CD1c-positive myeloid dendritic cell (primary cell): ENCODE measurements at regions not wholly inside any gene's neighbourhood (a gene's known extent, or its start where the extent isn't known, plus 50 kb on each side); places are given as distances from the start of the nearest gene placed in this dataset.

Source experiments
- DNase-seq: peaks from one replicate; pipeline ENCODE4 v3.0.0-alpha.2; 2016; ENCODE audit errors: extremely low spot score

DNA sequence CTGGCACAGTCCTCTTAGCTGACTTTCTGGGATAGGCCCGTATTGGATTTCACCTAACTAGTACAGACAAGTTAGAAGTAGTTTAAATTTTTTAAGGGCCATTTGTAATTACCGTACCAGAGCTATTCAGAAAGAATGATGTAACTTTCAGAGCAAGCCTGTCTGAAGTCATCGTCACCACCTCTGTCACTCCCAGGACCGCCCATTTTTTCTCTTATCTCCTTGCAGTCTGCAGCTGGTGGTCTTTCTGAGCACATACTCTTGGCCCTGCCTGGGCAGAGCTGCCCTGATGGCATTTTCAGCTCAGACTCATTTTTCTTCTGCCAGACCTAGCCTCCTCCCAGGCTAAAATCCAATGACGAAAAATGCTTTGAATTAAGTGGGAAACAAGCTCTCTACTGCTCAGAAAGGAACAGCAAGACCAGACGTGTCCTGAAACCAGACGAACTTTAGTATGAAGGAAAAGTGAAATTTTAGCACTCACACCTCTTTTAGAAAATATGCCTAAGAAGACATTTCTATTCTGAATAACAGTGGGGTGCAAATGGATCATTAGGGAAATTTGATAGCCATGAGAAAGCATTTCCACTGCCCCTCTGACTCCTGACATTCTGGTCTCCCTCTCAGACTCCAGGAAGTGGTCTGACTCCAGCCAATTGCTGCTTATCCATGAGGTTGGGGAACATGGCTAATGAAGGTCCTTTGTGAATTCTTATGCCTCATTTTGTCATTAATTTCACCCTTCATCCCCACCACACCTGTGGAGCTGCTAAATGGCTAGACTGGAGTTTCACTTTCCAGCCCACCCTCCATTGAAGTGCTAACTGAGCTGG, 162.4 kb upstream of the GYPA start:
- DNase-seq = no peak

DNA sequence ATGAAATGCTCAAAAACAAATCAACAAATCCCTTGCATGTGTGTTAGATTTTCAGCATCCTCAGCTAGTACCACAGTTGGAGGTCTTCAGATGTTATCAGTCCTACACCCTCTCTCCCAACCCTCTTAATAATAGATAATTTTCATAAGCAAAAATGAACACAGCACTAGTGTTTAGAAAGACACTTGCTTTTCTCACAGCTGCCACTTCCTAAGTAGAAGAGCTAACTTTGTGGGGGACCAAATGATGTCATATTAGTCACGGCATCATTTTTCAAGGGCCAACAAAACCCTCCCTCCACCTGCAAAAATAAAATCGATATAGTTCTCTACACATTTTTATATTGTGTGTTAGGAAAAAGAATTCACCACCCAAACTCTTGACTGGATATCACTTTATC, 163.5 kb upstream of the GYPA start:
- no peak for DNase-seq

GRCh38 chr4:144310535-144310934, 170.0 kb upstream of the GYPA start:
- no peak for DNase-seq

DNA sequence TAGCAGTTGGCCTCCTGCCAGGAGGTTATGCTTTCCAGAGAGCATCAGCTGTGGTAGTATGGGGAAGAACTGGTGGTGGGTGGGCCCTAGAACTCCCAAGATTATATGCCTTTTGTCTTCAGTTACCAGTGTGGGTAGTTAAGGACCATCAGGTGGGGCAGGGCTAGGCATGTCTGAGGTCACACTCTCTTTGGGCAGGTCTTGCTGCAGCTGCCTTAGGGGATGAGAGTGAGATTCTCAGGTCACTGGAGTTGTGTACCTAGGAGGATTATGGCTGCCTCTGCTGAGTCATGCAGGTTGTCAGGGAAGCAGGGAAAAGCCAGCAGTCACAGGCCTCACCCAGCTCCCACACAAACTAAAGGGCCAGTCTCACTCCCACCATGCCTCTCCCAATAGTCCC, 172.9 kb upstream of the GYPA start:
- DNase-seq = no peak

GRCh38 chr4:144316869-144317268, 176.4 kb upstream of the GYPA start:
- no peak for DNase-seq

DNA sequence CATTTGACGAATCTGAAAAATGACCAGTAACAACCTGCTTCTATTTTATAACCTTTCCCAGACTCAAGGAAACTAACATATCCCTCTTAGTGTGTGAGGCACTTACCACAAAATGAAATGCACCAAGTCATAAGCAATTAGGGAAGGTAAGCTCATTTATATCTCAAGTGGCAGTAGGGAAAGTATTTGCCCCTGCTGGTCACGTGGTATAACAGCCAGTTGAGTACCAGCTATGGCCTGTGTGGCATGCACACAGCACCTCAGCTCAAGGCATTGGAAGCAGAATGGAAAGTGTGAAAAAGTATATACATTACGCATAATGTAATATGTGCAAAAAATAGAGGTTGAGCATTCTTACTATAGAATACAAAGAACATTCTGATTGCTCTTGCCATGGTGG, 178.3 kb upstream of the GYPA start:
- no peak for DNase-seq

GRCh38 chr4:144336633-144337032, 196.1 kb upstream of the GYPA start:
- DNase-seq = no peak

DNA sequence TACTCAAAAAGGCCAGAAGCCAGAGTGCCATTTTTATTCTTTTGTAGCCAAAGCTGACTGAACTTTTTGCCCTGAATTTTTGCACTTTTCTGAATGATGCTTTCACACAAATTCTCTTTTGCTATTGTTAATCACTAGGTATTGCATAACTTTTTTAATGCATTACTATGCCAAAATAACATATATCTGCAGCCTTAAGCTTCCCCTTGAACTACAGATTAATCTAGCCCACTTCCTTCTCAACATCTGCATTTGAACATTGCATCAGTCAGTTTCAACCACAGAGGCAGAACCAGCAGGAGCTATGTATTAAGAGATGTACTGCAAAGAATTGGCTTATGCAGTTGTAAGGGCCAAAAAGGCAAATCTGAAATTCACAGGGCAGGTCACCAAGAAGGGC, 197.6 kb upstream of the GYPA start:
- DNase-seq = peak; percentile 49

DNA sequence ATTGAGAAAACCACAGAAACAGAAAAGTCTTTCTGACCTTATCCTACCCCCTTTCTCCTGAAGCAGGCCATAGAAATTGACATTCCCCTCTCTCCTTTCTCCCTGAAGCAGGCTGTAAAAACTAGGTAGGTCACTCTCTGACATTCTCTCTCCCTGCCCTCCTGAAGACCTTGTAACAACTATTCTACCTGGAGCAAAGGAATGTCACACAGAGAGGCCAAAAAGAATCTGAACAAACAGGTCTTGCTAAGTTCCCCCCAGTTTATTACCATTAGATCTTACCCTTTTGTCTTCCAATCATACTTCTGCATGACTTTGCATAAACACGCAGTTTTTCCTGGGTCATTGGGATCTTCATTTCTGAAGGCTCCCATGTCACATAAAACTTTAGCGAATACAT, 198.3 kb upstream of the GYPA start:
- no peak for DNase-seq

DNA sequence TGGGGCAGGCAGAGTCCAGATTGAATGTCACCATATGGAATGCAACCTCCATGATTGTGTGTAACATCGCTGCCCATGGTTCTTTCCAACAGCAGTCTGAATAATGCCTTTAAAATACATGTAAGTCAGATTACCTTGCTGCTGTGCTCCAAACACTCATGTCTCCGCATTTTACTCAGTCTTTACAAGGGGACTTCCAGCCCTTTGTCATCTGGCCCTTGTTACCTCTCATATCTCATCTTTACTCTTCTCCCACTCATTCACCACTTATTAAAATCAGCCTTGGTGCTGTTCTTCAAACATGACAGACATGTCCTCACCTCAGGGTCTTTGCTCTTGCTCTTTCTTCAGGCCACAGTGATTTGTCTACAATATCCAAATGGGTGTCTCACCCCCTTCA, 200.4 kb upstream of the GYPA start:
- no peak for DNase-seq

DNA sequence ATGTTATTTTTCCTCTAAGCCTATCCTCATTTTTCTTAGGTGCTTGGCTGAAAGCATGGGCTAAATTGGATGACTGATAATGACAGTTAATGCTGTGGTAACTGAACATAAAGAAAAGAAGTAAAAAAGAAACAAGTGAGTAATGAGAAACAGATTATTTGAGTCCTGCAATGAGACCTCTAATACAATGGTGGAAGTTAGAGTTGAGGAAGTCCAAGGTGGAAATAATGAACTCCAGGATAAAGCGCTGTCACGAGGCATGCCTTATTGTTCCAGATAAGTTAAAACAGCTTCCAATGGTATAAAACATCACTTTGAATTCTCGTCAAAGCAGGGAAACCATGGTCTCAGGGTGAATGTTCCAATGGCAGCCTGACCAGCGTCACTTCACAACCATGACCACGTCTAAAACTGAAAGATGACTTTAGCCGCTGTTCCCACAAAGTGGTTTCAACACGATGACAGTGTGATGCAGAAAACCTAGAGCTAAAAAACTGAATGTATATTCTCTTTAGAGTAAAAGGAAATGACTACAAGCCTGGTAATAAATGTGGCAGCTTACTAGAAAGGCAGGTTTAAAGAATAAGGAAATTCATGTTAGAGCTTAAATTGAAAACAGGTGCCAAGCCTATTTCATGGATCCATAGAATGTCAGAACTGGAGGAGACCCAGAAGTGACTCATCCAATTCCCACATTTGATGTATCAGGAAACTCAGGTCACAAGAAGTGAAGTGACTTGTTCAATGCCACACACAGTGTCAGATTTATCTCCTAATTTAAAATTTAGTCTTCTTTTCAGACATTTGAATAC, 202.6 kb upstream of the GYPA start:
- DNase-seq = no peak

GRCh38 chr4:144347121-144347520, 206.6 kb upstream of the GYPA start:
- peak; percentile 50 for DNase-seq

DNA sequence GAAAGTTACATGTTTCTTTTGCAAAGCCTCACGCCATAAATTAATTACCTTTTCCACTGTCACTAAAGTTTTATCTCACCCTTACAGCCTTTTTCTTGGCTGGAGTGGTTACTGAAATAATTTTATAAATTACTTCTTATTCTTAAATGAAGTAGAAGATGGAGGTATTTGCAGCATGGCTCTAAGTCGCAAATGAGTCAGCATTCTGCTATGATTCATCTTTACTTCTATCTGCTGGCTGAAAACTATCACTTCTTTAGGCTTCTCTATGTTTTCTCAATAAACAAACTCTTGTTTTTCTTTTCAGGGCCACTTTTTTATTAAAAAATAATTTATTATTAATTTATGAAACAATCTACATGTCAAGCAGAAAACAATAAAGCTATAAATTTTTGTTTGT, 210.2 kb upstream of the GYPA start:
- DNase-seq = no peak

- no peak for DNase-seq
Observed at GRCh38 chr4:144351306-144351705, 210.8 kb upstream of the GYPA start.

- no peak for DNase-seq
Observed at GRCh38 chr4:144353292-144353691, 212.8 kb upstream of the GYPA start.

GRCh38 chr4:144355811-144356757, 215.6 kb upstream of the GYPA start:
- peak; percentile 68 for DNase-seq

DNA sequence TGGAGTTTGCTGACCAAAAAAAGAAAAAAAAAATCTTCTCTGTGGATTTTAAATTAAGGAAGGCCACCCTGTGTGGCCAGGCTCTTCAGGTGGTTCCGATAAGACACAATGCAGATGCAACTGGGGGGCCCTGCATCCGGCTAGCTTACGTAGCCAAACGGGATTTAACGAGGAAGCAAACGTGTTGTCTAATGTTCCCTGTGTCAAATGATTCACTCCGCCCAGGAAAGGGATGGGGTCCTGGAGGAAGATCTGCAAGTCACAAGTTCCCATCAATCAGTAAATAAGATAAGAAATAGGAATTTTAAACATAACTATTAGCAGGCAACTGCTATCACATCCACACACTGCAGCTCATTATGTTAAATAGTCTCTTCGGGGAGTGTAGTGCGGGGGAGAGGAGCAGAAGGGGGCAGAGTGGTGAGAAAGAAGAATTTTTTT, 216.4 kb upstream of the GYPA start:
- no peak for DNase-seq

- no peak for DNase-seq
Observed at GRCh38 chr4:144357975-144358374, 217.5 kb upstream of the GYPA start.

DNA sequence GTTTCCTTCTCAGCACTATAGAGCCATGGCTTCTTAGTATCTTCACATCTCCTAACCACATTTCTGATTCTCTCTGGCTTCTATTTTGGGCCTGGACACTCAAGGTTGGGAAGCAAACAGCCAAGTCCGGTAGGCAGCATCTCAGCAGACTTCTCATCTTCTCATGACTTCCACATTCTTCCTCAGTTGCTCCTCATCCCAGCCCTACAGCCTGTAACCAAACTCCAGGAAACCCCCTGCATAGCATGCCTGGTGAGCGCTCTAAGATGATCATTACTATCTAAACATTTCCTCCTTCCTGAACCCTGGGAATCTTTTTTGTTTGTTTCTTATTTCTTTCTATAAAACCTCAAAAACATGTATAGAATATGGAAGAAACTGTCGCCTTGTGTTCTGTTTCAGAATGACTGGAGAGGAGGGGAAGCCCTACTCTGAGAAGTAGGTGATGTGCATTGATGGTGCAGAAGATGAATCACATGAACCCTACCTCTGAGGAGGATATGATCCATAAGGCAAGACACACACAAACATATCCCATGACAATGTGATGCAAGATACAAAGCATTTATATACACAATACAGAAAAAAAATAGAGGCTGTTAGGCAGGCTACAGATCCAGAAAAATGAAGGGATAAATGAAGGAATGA, 219.8 kb upstream of the GYPA start:
- no peak for DNase-seq

DNA sequence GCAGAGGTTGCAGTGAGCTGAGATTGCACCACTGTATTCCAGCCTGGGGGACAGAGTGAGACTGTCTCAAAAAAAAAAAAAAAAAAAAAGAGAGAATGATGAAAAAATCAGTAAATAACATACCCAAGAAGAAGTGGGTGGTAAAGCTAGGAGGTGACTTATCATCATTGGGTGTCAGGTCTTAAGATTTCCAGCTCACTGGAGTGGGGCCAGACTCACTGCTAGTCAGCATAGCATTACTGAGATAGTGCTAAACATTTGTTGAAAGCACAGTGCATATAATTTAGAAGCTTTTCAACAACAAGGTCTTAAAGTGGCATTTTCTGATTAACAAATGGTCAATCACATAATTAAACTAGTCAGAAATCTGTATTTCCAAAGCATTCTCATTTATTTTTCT, 221.8 kb upstream of the GYPA start:
- DNase-seq = no peak

DNA sequence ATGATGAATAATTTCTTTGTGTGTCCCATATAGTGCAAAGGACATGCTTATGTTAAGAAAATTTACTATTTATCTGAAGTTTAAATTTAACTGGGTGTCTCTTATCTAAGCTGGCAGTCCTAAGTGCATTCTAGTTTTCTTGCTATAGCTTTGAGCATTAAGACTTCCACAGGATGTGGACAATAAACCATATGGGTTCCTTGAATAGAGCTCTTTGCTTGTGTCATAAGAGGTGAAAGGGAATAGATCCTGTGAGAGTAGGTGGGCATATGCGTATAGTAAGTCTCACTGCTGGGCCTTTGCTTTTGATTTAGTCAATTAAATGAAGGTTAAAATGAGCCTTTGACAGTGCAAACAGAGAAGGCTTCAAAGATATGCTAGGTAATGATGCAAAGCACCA, 223.4 kb upstream of the GYPA start:
- no peak for DNase-seq

- DNase-seq = no peak
Observed at GRCh38 chr4:144366425-144366824, 225.9 kb upstream of the GYPA start.
